PC-3 (cell line): ENCODE measurements at regions not wholly inside any gene's neighbourhood (a gene's known extent, or its start where the extent isn't known, plus 50 kb on each side); places are given as distances from the start of the nearest gene placed in this dataset.

Experiments used
- ATAC-seq: fragments of 200-7000 bp; cut with Tn5 transposase; 2 replicates; pipeline ENCODE4 v1.9.1; 2020; ENCODE audit warnings: mild to moderate bottlenecking, moderate library complexity
- BruUV-seq: library from RNA; stranded (reverse); fragments of 400-500 nt; replicated peaks from 2 replicates; lab custom pipeline; 2021; lab: Mats Ljungman, UMichigan
- CTCF ChIA-PET: fragments of 300-600 bp; sonication (Branson Sonifier 250); formaldehyde crosslinking; loops from one replicate; lab custom pipeline; 2022; ENCODE audit warnings: antibody characterized with exemption; lab: Charles Lee
- POLR2A ChIA-PET: fragments of 300-600 bp; sonication (Branson Sonifier 250); formaldehyde crosslinking; loops from one replicate; lab custom pipeline; 2022; ENCODE audit warnings: antibody characterized with exemption; ENCODE audit not compliant: unreplicated experiment; lab: Charles Lee
- DNase-seq: peaks from one replicate; pipeline ENCODE4 v3.0.0-alpha.2; 2015
- H2AFZ ChIP-seq: fragments of 300-600 bp; sonication (generic); 2 replicates; pipeline ENCODE4 v1.6.0; 2016; ENCODE audit warnings: antibody characterized with exemption, low read length
- H3F3A ChIP-seq: fragments of 300-600 bp; sonication (generic); one replicate; pipeline ENCODE4 v1.6.0; 2017; ENCODE audit warnings: antibody characterized with exemption, low read length, control low read depth, mild to moderate bottlenecking; ENCODE audit not compliant: unreplicated experiment
- H3K27ac ChIP-seq: fragments of 300-600 bp; sonication (generic); 2 replicates; pipeline ENCODE4 v1.5.1; 2016; ENCODE audit warnings: mild to moderate bottlenecking, low read length
- H3K27me3 ChIP-seq: fragments of 300-600 bp; sonication (generic); 2 replicates; pipeline ENCODE4 v1.6.1; 2016; ENCODE audit warnings: low read length, mixed read lengths
- H3K36me3 ChIP-seq: fragments of 300-600 bp; sonication (generic); 2 replicates; pipeline ENCODE4 v1.6.1; 2016; ENCODE audit warnings: low read depth, mixed run types, low read length, mixed read lengths
- H3K4me1 ChIP-seq: fragments of 300-600 bp; sonication (generic); 2 replicates; pipeline ENCODE4 v1.5.1; 2016; ENCODE audit warnings: low read length; ENCODE audit not compliant: insufficient read depth
- H3K4me2 ChIP-seq: fragments of 300-600 bp; sonication (generic); 2 replicates; pipeline ENCODE4 v1.6.0; 2016; ENCODE audit warnings: low read length
- H3K4me3 ChIP-seq: fragments of 300-600 bp; sonication (generic); 2 replicates; pipeline ENCODE4 v1.5.1; 2016; ENCODE audit warnings: mild to moderate bottlenecking, low read length, mixed read lengths
- H3K79me2 ChIP-seq: fragments of 300-600 bp; sonication (generic); 2 replicates; pipeline ENCODE4 v1.6.1; 2017; ENCODE audit warnings: low read length, mixed read lengths
- H3K9ac ChIP-seq: fragments of 300-600 bp; sonication (generic); 2 replicates; pipeline ENCODE4 v1.6.0; 2016; ENCODE audit warnings: mild to moderate bottlenecking, low read length
- H3K9me2 ChIP-seq: fragments of 300-600 bp; sonication (generic); replicated peaks from 2 replicates; pipeline ENCODE4 v1.6.1; 2016; ENCODE audit warnings: mixed run types, low read length, mixed read lengths
- H3K9me3 ChIP-seq: fragments of 300-600 bp; sonication (generic); 2 replicates; pipeline ENCODE4 v1.6.1; 2016; ENCODE audit warnings: low read length, mixed read lengths
- H4K20me1 ChIP-seq: fragments of 300-600 bp; sonication (generic); 2 replicates; pipeline ENCODE4 v1.6.1; 2016; ENCODE audit warnings: low read length, mixed read lengths
- CTCF ChIP-seq: fragments of 300-600 bp; sonication (generic); conservative IDR thresholded peaks from 2 replicates; pipeline ENCODE4 v1.5.1; 2017; ENCODE audit warnings: antibody characterized with exemption, low read depth, mild to moderate bottlenecking, low read length
- EZH2 ChIP-seq: fragments of 300-600 bp; sonication (generic); IDR thresholded peaks from one replicate; pipeline ENCODE4 v1.6.1; 2017; ENCODE audit warnings: antibody characterized with exemption, mild to moderate bottlenecking, low read length; ENCODE audit not compliant: unreplicated experiment
- EZH2phosphoT487 ChIP-seq: fragments of 300-600 bp; sonication (generic); IDR thresholded peaks from 2 replicates; pipeline ENCODE4 v1.6.1; 2018; ENCODE audit warnings: mild to moderate bottlenecking, antibody characterized with exemption, low read length, borderline replicate concordance
- intact Hi-C: fragments of 100-400 bp; cut with micrococcal nuclease; formaldehyde crosslinking; loops from 2 replicates; pipeline ENCODE4 v1.9.0; 2023

GRCh38 chr2:53302455-53302854 lies 465.1 kb upstream of the CHAC2 start:
- H3F3A ChIP-seq, result no peaks in the 10 kb centered on the region
- H3K4me2 ChIP-seq, result no peak overlapping the region
- H3K9ac ChIP-seq, result no peak overlapping the region
- ChIA-PET POLR2A (no interaction called here), CTCF (no interaction called here)
- no peak for DNase-seq
- H3K36me3 ChIP-seq, result no peaks in the 10 kb centered on the region
- H2AFZ ChIP-seq, result no peak overlapping the region
- no peaks in the 10 kb centered on the region for H3K9me2 ChIP-seq
- no peaks in the 10 kb centered on the region for H3K4me1 ChIP-seq
- H4K20me1 ChIP-seq, result no peaks in the 10 kb centered on the region
- TF ChIP-seq EZH2 (no peak), CTCF (no peak), EZH2phosphoT487 (no peak)
- no peaks in the 10 kb centered on the region for H3K79me2 ChIP-seq
- H3K27ac ChIP-seq, result no peak overlapping the region
- no peaks in the 10 kb centered on the region for H3K27me3 ChIP-seq
- no peaks in the 10 kb centered on the region for H3K9me3 ChIP-seq
- no peak overlapping the region for H3K4me3 ChIP-seq
- BruUV-seq, result no TSS peak
- no peak for ATAC-seq
- intact Hi-C loops, result no loop called here

DNA sequence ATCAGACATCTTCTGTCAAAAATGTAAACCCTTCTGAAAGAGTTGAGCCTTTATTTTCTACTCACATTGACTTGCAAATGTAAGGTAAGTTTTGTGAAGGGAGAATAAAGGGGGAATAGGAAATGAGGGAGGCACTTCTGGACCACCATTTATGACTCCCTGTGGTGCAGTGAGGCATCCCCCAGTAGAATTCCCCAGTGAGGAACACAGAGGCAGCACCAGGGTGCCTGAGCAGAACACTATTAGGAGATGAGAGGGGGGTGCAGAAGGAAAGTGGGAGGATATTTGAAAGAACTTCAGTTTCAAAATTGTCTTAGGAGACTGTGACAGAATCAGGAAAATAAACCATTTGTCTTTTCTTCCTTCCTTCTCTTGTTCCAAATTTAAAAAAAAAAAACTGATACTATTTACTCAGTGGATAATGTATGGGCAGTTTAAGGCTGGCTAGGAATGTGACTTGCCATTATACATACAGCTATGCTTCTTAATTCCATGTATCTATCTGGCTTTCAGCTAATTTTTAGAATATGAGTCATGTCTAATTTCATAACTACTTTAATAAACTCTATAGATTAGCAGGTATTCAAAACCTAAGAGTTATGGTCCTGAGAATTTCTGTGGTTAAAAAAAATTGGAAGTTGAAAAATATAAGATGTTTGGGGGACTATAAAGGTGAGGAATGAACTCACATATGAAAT lies 478.1 kb upstream of the CHAC2 start:
- Histone ChIP-seq H3K27ac (no peak overlapping the region), H3K79me2 (no peaks in the 10 kb centered on the region), H3K4me2 (no peak overlapping the region), H3K36me3 (no peaks in the 10 kb centered on the region), H3K27me3 (no peaks in the 10 kb centered on the region), H2AFZ (no peak overlapping the region), H3K9me2 (no peaks in the 10 kb centered on the region), H3K9me3 (no peaks in the 10 kb centered on the region), H4K20me1 (no peaks in the 10 kb centered on the region), H3K4me3 (no peak overlapping the region), H3K9ac (no peak overlapping the region), H3F3A (no peaks in the 10 kb centered on the region), H3K4me1 (peaks cover 4% of the 10 kb centered on the region)
- TF ChIP-seq CTCF, result no peak
- no peak for TF ChIP-seq EZH2
- TF ChIP-seq EZH2phosphoT487, result no peak
- DNase-seq (peak; percentile 38), ATAC-seq (no peak)
- intact Hi-C loops, result no loop called here
- POLR2A ChIA-PET, result no interaction called here
- no TSS peak for BruUV-seq
- CTCF ChIA-PET, result no interaction called here

- Histone ChIP-seq H4K20me1 (no peaks in the 10 kb centered on the region), H3K4me2 (no peak overlapping the region), H3K27ac (no peak overlapping the region), H3K9me2 (no peaks in the 10 kb centered on the region), H3F3A (no peaks in the 10 kb centered on the region), H3K27me3 (no peaks in the 10 kb centered on the region), H3K9ac (no peak overlapping the region), H3K36me3 (no peaks in the 10 kb centered on the region), H2AFZ (no peak overlapping the region), H3K9me3 (no peaks in the 10 kb centered on the region), H3K4me1 (peaks cover 4% of the 10 kb centered on the region), H3K79me2 (no peaks in the 10 kb centered on the region), H3K4me3 (no peak overlapping the region)
- CTCF ChIA-PET, result no interaction called here
- BruUV-seq, result no TSS peak
- POLR2A ChIA-PET, result no interaction called here
- intact Hi-C loops, result no loop called here
- ATAC-seq (no peak), DNase-seq (peak; percentile 25)
- TF ChIP-seq CTCF (no peak), EZH2phosphoT487 (no peak)
Measured at GRCh38 chr2:53286345-53286744, 481.3 kb upstream of the CHAC2 start.
